Colonic mucosa (tissue), 4 donors: ENCODE measurements at regions not wholly inside any gene's neighbourhood (a gene's known extent, or its start where the extent isn't known, plus 50 kb on each side); places are given as distances from the start of the nearest gene placed in this dataset.

Experiments
- DNase-seq: peaks from one replicate; pipeline ENCODE4 v3.0.0-alpha.2; 2020
- H3K27ac ChIP-seq: fragments of 200-600 bp; one replicate; pipeline ENCODE4 v1.8.0; 2021
- H3K27me3 ChIP-seq: fragments of 200-600 bp; one replicate; pipeline ENCODE4 v1.8.0; 2021
- H3K36me3 ChIP-seq: fragments of 200-600 bp; one replicate; pipeline ENCODE4 v1.8.0; 2021
- H3K4me1 ChIP-seq: fragments of 200-600 bp; one replicate; pipeline ENCODE4 v1.8.0; 2021; ENCODE audit warnings: mild to moderate bottlenecking
- H3K4me3 ChIP-seq: fragments of 200-600 bp; one replicate; pipeline ENCODE4 v1.8.0; 2021
- H3K9ac ChIP-seq, 2 donors: one replicate each; pipeline ENCODE4 v1.7.0; 2013; ENCODE audit warnings: control low read depth in 2 of 2, low read depth in 2 of 2, low read length in 2 of 2
- H3K9me3 ChIP-seq: fragments of 200-600 bp; one replicate; pipeline ENCODE4 v1.8.0; 2021
- intact Hi-C: fragments of 100-400 bp; cut with DNase I; formaldehyde crosslinking; loops from one replicate; pipeline ENCODE4 v1.14.1; 2022
- TF ChIP-seq, protein P1 (sequence below): fragments of 200-600 bp; IDR thresholded peaks from one replicate; pipeline ENCODE4 v1.8.0; 2022; ENCODE audit warnings: antibody characterized with exemption, mild to moderate bottlenecking
- donor health status: healthy.
- donor health status: DM: no; HTN: no; CAD: no.
- donor health status: DM: no; HTN: no; CAD: no.

DNA sequence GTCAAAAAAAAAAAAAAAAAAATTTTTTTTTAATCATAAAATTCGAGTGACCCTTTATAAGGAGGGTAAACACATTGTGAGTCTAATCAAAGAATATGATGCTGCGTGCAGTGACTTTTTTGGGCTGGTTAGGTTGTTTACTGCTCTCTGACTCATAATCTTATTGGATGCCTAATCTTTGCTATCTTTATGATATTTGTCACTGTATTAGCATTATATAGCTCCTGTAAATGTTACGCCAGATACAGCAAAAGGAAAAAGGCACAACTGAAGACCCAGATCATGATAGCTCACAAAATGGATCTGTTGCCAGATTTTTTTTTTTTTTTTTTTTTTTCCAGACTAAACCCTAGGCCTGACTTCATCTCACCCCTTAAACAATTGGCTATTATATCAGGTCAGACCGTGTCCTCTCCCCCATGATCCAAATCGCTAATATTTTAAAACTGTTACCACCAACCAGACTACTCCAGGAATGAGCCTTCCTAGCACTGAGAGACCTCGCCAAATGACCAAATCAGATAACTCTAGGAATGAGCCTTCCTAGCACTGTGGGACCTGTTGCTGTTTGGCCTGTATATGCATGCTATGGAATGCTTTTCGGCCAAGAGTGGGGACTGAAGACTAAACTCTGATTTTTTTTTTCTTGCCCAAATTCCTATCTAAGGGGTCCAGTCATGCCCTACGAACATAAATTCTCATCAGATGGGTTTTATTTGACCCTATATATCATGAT lies 131.7 kb upstream of the MYO10 start:
- TF ChIP-seq, protein P1, sequence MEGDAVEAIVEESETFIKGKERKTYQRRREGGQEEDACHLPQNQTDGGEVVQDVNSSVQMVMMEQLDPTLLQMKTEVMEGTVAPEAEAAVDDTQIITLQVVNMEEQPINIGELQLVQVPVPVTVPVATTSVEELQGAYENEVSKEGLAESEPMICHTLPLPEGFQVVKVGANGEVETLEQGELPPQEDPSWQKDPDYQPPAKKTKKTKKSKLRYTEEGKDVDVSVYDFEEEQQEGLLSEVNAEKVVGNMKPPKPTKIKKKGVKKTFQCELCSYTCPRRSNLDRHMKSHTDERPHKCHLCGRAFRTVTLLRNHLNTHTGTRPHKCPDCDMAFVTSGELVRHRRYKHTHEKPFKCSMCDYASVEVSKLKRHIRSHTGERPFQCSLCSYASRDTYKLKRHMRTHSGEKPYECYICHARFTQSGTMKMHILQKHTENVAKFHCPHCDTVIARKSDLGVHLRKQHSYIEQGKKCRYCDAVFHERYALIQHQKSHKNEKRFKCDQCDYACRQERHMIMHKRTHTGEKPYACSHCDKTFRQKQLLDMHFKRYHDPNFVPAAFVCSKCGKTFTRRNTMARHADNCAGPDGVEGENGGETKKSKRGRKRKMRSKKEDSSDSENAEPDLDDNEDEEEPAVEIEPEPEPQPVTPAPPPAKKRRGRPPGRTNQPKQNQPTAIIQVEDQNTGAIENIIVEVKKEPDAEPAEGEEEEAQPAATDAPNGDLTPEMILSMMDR: no peak
- no peak for DNase-seq
- intact Hi-C loops: no loop called here
- Histone ChIP-seq H3K36me3 (no peaks in the 10 kb centered on the region), H3K27ac (no peak overlapping the region), H3K9me3 (no peaks in the 10 kb centered on the region), H3K9ac (no peak overlapping the region), H3K27me3 (no peaks in the 10 kb centered on the region), H3K4me1 (no peaks in the 10 kb centered on the region), H3K4me3 (no peak overlapping the region)

- Histone ChIP-seq H3K4me3 (no peak overlapping the region), H3K9me3 (no peaks in the 10 kb centered on the region), H3K27ac (no peak overlapping the region), H3K36me3 (no peaks in the 10 kb centered on the region), H3K4me1 (no peaks in the 10 kb centered on the region), H3K27me3 (no peaks in the 10 kb centered on the region), H3K9ac (no peak overlapping the region)
- intact Hi-C loops: no loop called here
- TF ChIP-seq, protein P1: no peak
- DNase-seq: peak; percentile 88
These were observed 134.0 kb upstream of the MYO10 start for GRCh38 chr5:17069995-17070511.

GRCh38 chr5:17070647-17071046 lies 134.6 kb upstream of the MYO10 start:
- intact Hi-C loops: no loop called here
- Histone ChIP-seq H3K27me3 (no peaks in the 10 kb centered on the region), H3K36me3 (no peaks in the 10 kb centered on the region), H3K27ac (no peak overlapping the region), H3K9me3 (no peaks in the 10 kb centered on the region), H3K4me3 (no peak overlapping the region), H3K9ac (no peak overlapping the region), H3K4me1 (no peaks in the 10 kb centered on the region)
- no peak for DNase-seq
- TF ChIP-seq, protein P1: no peak

DNA sequence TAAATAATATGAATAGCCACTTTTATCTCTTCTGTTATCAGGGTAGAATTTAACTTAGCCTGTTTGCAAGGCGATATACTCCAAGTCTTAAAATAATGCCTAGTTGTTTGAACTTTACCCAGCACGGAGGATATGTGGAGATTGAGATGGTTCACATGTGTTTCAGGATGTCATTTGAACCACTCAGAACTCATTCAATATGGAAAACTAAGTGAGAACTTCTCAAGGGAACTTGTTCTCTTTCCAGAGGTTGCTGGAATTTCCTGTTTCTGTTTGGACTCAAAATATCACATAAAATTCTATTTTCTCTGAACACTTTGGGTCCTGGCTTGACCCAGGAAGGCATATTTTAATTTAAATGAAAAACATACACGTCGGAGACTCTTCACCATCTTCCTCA lies 139.1 kb upstream of the MYO10 start:
- Histone ChIP-seq H3K36me3 (no peaks in the 10 kb centered on the region), H3K27me3 (no peaks in the 10 kb centered on the region), H3K4me3 (no peak overlapping the region), H3K9me3 (no peaks in the 10 kb centered on the region), H3K27ac (no peak overlapping the region), H3K9ac (no peak overlapping the region), H3K4me1 (no peaks in the 10 kb centered on the region)
- intact Hi-C loops: no loop called here
- no peak for DNase-seq
- TF ChIP-seq, protein P1: no peak

GRCh38 chr5:17076272-17076671 lies 140.2 kb upstream of the MYO10 start:
- no peaks in the 10 kb centered on the region for H3K27me3 ChIP-seq
- H3K4me3 ChIP-seq: no peak overlapping the region
- no peaks in the 10 kb centered on the region for H3K36me3 ChIP-seq
- no peak overlapping the region for H3K27ac ChIP-seq
- intact Hi-C loops: no loop called here
- TF ChIP-seq, protein P1: no peak
- H3K4me1 ChIP-seq: no peaks in the 10 kb centered on the region
- DNase-seq: no peak
- H3K9me3 ChIP-seq: no peaks in the 10 kb centered on the region
- H3K9ac ChIP-seq: no peak overlapping the region
